Fibroblast of lung (primary cell): ENCODE measurements at regions not wholly inside any gene's neighbourhood (a gene's known extent, or its start where the extent isn't known, plus 50 kb on each side); places are given as distances from the start of the nearest gene placed in this dataset.

ENCODE experiments used
- CTCF ChIP-seq, 2 donors: IDR thresholded peaks in 1 of 2; conservative IDR thresholded peaks in 1 of 2; 1 replicate in 1 of 2; 2 replicates in 1 of 2; pipeline ENCODE4 v1.5.1; 2011 to 2012; ENCODE audit warnings: low read length in 2 of 2, control low read depth in 1 of 2, inconsistent platforms in 1 of 2, low read depth in 1 of 2, mild to moderate bottlenecking in 1 of 2
- EZH2 ChIP-seq: IDR thresholded peaks from 2 replicates; pipeline ENCODE4 v1.5.1; 2012; ENCODE audit warnings: low read length, control low read depth, mild to moderate bottlenecking; ENCODE audit errors: missing control alignments

- TF ChIP-seq CTCF (conservative IDR thresholded peaks at IDR 0.05 in 1 of 2, IDR thresholded peaks at IDR 0.05 in 1 of 2; ENCODE audit: low read depth in 1 of 2, low read length in 2 of 2) (no peak), EZH2 (no peak)
These were observed 361.3 kb upstream of the C1orf174 start for GRCh38 chr1:4261327-4261726.
